AG04450 (cell line): ENCODE measurements at regions not wholly inside any gene's neighbourhood (a gene's known extent, or its start where the extent isn't known, plus 50 kb on each side); places are given as distances from the start of the nearest gene placed in this dataset.

Experiments used
- CTCF ChIA-PET: fragments of 300-600, 350-600 bp; formaldehyde crosslinking; extraction: SDS; loops from one replicate; lab custom pipeline; 2022; ENCODE audit warnings: antibody characterized with exemption, inconsistent platforms; lab: Charles Lee
- POLR2A ChIA-PET: fragments of 350-600 bp; formaldehyde crosslinking; extraction: SDS; loops from one replicate; lab custom pipeline; 2021; ENCODE audit warnings: antibody characterized with exemption, inconsistent platforms; lab: Yijun Ruan, JAX
- DNase-seq: peaks from one replicate; pipeline ENCODE4 v3.0.0-alpha.2; 2011; ENCODE audit warnings: low read depth, low spot score
- H3K27ac ChIP-seq: one replicate; pipeline ENCODE4 v1.5.1; 2012; ENCODE audit warnings: low read depth, low read length, control low read depth
- H3K27me3 ChIP-seq: one replicate; pipeline ENCODE4 v1.6.0; 2012; ENCODE audit warnings: low read length; ENCODE audit not compliant: control insufficient read depth, insufficient read depth
- H3K4me3 ChIP-seq: 2 replicates; pipeline ENCODE4 v1.5.1; 2011; ENCODE audit warnings: mild to moderate bottlenecking, low read depth, low read length, control low read depth
- H3K9me3 ChIP-seq: 2 replicates; pipeline ENCODE4 v1.5.1; 2012; ENCODE audit warnings: low read length; ENCODE audit not compliant: control insufficient read depth, insufficient read depth
- CTCF ChIP-seq: IDR thresholded peaks from 2 replicates; pipeline ENCODE4 v1.5.1; 2011; ENCODE audit warnings: low read depth, low read length, control low read depth, inconsistent platforms

DNA sequence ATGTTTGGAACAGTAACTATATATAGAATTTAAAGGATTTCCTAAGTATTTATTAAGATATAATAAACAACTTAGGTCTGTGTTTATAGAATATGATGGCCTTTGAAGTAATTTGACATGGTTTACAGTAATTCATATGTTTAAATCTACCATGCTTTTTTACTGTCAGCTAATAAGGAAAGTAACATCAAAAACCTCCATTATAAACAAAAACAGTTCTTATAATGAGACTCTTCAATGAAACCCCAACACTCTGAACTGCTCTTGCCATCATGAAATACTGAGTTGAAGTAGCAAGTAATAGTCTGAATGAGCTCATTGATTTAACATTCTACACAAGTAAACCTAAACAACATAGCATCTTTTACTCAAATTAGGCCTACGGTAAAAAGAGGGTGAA is 1236.5 kb downstream of the FSTL5 start:
- Histone ChIP-seq H3K9me3 (no peaks in the 10 kb centered on the region), H3K4me3 (no peak overlapping the region), H3K27me3 (no peaks in the 10 kb centered on the region), H3K27ac (no peak overlapping the region)
- no peak for DNase-seq
- TF ChIP-seq CTCF = no peak
- ChIA-PET POLR2A (no interaction called here), CTCF (no interaction called here)

DNA sequence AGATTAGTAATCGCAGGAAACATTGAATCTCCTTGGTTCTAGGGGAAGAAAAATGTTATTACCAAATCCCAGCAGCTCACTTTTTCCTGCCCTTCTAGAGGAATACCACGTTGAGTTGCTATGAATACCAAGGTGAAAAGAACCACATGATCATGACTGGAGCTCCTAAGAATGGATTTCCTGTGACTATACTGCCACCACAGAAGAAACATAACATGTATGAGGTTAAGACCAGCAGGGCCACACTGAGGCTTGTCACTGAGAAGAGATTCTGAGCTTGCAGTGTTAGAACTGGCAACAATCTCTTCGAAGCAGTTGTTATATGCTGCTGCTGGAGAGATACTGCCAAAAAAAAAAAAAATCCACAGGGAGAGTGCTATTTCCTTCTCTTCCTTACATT is 1235.3 kb downstream of the FSTL5 start:
- no peak for DNase-seq

GRCh38 chr4:160947653-160948052 is 1216.1 kb downstream of the FSTL5 start:
- no peak for TF ChIP-seq CTCF
- Histone ChIP-seq H3K27me3 (no peaks in the 10 kb centered on the region), H3K9me3 (peaks cover 3% of the 10 kb centered on the region; the same call in 1 of the 2 replicates), H3K27ac (no peak overlapping the region), H3K4me3 (no peak overlapping the region)
- CTCF ChIA-PET = no interaction called here
- DNase-seq = no peak
- POLR2A ChIA-PET = no interaction called here

More for the DNA sequence above, 1235.3 kb downstream of the FSTL5 start:
- TF ChIP-seq CTCF = no peak
- H3K27me3 ChIP-seq = no peaks in the 10 kb centered on the region
- peaks cover 4% of the 10 kb centered on the region; the same call in 1 of the 2 replicates for H3K9me3 ChIP-seq
- H3K4me3 ChIP-seq = no peak overlapping the region
- ChIA-PET POLR2A (no interaction called here), CTCF (no interaction called here)
- no peak overlapping the region for H3K27ac ChIP-seq

DNA sequence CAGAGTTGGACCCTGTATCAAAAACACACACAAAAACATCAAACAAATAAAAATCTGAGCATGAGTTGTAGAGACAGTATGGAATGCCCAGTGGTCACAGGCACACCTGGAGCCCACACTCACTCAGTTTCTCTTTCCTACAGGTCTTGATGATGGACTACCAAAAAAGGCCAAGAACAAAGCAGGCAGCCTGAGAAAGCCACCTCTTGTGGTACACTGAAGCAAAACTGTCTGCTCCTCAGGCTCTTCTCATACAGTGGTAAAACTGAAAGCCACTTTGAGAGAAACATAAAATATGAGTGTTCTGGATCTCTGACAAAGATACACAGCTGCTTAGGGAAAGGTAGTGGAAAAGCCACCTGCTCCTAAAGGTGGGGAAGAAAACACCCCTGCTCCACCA is 1206.9 kb downstream of the FSTL5 start:
- Histone ChIP-seq H3K9me3 (peaks cover 3% of the 10 kb centered on the region; the same call in 1 of the 2 replicates), H3K27ac (no peak overlapping the region), H3K27me3 (no peaks in the 10 kb centered on the region), H3K4me3 (no peak overlapping the region)
- POLR2A ChIA-PET = no interaction called here
- CTCF ChIA-PET = no interaction called here
- TF ChIP-seq CTCF = no peak
- no peak for DNase-seq

DNA sequence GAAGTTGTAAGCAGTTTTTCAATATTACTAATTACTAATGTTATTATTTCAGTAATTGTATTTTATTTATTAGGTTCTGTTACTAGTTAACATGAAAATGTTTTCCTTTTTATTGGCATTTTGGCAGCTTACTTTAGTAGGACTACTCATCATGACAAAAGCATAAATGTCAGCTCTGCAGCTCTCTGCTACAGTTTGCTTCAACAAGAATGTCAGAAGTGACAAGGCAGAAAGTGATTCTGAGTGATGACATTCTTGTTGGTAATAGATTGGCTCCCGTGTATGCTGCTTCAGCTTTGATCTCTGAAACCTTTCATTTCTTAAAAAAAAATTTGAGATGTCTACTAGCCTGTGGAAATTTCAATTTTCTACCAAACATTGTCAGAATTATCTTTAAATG is 1193.9 kb downstream of the FSTL5 start:
- Histone ChIP-seq H3K27ac (no peak overlapping the region), H3K27me3 (no peaks in the 10 kb centered on the region), H3K9me3 (peaks cover 7% of the 10 kb centered on the region; the same call in 1 of the 2 replicates), H3K4me3 (no peak overlapping the region)
- ChIA-PET CTCF (no interaction called here), POLR2A (no interaction called here)
- DNase-seq = no peak
- TF ChIP-seq CTCF = no peak
